GM18498 (cell line): ENCODE measurements at regions not wholly inside any gene's neighbourhood (a gene's known extent, or its start where the extent isn't known, plus 50 kb on each side); places are given as distances from the start of the nearest gene placed in this dataset.
"Not testable (repeated sequence)": the region's sequence is repeated elsewhere in the genome, so short reads cannot be mapped to it uniquely, and the experiment has no call there.

ENCODE experiments used
- ATAC-seq: cut with Tn5 transposase; IDR thresholded peaks from one replicate; pipeline ENCODE4 v1.9.1; 2021; ENCODE audit warnings: mild to moderate bottlenecking, moderate library complexity; ENCODE audit not compliant: unreplicated experiment

GRCh38 chr6:140537211-140537610, 1162.8 kb upstream of the CITED2 start:
- ATAC-seq, result no peak

DNA sequence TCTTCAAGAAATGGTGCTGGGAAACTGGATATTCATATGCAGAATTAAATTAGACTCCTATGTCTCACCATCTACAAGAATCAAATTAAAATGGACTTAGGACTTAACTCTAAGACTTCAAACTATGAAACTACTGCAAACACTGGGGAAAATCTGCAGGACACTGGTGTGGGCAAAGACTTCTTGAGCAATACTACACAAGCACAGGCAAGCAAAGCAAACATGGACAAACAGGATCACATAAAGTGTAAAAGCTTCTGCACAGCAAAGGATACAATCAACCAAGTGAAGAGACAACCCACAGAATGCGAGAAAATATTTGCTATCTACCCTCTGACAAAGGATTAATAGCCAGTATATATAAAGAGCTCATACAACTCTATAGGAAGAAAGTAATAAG, 1161.1 kb upstream of the CITED2 start:
- ATAC-seq, result no peak

DNA sequence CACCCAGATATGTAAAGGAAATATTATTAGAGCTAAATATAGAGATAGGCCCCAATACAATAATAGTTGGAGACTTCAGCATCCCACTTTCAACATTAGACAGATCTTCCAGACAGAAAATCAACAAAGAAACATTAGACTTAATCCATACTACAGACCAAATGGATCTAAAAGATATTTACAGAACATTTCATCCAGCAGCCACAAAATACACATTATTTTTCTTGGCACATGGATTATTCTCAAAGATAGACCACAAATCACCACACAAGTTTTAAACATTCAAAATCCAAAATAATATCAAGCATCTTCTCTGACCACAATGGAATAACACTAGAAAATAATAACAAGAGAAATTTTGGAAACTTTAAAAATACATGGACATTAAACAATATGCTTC, 1159.1 kb upstream of the CITED2 start:
- no peak for ATAC-seq

- no peak for ATAC-seq
Observed at GRCh38 chr6:140504776-140505175, 1130.3 kb upstream of the CITED2 start.

DNA sequence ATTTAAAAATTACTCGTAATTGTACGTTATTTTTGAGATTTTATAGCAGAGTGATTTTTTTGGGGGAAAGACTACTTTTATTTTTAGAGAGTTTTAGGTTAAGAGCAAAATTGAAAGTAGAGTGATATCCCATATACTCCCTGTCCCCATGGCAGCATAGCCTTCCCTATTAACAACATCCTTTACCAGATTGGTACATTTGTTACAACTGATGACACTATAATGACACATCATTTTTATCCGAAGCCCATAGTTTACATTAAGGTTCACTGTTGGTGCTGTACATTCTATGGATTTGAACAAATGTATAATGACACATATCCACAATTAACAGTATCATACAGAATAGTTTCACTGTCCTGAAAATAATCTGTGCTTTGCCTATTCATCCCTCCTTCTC, 1126.4 kb upstream of the CITED2 start:
- no peak for ATAC-seq

GRCh38 chr6:140499607-140500006, 1125.2 kb upstream of the CITED2 start:
- ATAC-seq, result no peak

- ATAC-seq, result no peak
Observed at GRCh38 chr6:140494321-140495108, 1120.1 kb upstream of the CITED2 start.

GRCh38 chr6:140493470-140493869, 1119.0 kb upstream of the CITED2 start:
- ATAC-seq, result not testable (repeated sequence)

GRCh38 chr6:140490081-140490480, 1115.6 kb upstream of the CITED2 start:
- no peak for ATAC-seq

DNA sequence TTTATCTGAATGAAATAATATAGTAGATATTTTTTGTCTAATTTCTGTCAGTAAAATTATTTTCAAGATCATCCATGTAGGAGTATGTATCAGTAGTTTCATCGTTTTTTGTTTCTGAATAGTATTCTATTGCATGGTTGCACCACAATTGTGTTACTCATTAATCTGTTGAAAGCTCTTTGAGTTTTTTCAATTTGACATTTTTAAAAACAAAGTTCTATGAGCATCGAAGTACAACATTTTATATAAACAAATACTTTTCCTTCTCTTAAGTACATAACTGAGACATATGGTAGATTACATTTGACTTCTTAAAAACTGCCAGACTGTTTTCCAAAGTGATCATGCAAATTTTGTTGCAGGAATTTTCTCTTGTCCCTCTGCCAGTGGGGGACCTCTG, 1113.1 kb upstream of the CITED2 start:
- no peak for ATAC-seq

DNA sequence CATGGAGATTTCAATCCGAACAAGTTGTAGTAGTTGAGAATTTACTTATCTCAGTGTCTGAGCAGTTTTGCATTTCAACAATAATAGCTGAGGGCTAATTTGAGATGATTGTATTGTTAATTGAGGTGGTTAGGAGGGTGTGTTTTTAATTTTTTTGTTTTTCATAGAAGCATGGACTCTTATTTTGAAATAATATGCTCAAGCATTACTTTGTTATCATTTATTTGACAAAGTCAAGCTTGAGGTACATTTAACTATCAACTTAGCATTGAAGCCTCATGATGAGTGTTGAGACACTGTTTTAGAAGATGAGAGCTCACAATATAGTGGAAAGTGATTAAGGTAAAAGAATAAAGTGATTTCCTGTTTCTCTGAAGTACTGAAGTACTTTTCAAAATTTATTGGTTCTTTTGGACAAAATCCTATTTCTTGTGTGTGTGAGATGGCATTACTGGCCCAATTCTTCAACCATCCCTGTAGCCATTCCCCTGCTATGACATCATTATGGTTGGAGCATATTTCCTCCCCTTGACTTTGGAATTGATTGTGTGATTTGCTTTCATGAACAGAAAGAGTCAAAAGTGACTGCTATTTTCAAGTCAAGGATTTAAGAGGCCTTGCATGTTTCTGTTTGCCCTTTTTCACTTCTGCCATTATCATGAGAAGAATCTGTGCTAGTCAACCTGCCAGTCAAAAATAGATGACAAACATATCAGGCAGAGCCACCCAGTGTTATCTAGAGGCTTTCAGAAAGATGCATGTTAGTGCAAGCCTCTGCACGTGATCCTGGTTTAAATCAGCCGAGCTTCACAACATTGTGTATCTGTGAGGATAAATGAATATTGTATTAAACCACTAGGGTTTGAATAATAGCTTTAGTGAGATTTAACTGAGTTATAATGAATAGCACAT, 1112.3 kb upstream of the CITED2 start:
- no peak for ATAC-seq

DNA sequence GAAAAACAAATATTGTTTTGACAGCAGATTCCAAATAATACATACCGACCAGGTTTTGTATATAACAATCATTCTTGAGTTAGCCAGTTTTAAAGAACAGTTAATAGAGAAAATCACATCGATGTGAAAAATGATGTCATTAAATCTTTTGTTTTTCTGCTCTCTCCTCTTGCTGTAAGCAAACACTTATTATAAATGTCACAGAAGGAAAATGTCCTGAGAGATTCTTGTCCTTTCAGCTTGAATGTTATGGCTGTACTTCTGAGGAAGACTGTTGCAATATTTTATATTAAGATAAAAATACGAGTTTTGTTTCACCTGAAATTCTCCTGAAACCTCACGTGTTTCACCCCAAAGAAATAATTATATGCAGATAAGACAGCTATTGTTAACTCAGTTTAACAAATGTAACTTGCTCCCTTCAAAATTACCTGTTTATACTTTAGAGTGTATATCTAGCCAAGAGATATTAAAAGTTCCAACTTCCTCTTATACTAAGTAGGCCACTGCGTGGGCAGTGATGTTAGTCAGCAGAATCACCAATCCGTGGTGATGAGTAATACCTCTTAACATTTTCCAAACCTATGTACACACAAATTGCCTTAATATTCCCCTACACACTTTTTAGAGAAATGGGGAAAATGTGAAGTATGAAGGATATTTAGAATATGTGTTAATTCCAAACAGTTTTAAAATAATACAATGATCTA, 1111.4 kb upstream of the CITED2 start:
- ATAC-seq, result no peak

DNA sequence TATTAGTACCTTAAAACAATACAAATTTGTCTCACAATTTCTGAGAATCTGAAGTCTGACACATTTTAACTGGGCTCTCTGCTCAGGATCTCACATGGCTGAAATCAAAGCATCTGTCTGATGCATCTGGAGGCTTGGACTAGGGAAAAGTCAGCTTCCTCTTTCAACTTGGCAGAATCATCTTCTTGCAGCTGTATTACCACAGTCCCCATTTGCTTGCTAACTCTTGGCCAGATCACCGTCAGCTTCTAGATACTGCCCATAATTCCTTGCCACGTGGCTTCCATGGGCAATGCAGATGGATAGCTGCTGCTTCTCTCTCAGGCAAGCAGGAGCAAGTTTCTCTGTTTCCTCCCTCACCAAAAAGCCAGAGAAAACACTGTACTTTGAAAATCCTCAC, 1106.4 kb upstream of the CITED2 start:
- no peak for ATAC-seq

GRCh38 chr6:140478631-140479030, 1104.2 kb upstream of the CITED2 start:
- no peak for ATAC-seq

- no peak for ATAC-seq
Observed at GRCh38 chr6:140475086-140475485, 1100.6 kb upstream of the CITED2 start.

DNA sequence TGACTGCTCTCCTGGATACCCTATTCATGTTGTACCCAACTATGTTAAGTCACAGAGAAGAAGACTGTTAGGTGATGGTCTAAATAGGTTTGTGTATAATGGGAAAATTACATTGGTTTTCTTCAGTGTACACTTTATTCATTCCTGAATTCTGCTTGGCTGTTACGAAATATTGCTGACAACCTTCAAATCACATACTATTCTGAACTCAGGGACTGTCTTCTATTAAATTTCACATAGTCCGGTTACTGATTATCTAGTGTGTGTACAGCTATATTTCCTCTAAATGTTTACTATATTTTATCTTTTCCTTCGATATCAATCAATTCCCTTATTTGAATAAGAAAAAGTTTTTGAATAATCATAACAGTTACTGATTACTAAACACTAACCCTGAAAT, 1090.3 kb upstream of the CITED2 start:
- no peak for ATAC-seq

- no peak for ATAC-seq
Observed at GRCh38 chr6:140463312-140463710, 1088.9 kb upstream of the CITED2 start.

DNA sequence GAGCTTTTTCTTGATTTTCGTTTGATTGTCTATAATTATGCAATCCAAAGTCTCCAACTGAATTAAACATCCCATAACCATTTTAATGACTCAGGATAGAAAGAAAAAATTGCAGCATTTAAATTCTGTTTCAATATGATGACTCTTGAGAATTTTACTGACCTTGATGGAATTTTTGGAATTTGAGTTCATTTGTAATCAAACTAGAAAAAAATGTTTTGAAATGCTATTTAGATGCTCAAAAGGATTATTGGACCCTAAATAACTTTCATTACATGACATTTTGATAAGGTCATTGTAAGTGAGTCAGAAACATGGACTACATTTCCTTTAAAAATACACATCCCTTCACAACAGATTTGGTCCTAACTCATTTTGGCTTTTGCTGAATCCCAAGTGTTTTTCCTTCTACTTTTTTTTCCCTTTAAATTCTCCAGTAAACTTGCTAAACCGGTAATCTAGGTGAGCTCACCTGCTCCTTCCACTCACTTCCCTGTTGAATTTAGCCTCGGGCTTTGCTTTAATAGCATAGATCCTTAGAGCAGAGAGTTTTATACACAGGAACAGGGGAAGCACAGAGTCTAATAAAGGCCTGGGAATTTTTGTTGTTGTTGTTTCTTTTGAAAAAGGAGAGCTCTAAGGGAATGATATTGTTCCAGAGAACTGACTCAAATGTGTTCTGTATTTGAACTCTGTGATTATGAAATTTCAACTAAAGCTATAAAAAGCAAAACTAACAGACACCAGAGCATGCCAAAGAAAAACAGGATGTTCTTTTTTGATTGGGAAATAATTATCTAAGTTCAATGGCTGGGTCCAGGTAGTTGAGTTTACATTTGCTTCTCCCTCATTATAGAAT, 1088.2 kb upstream of the CITED2 start:
- ATAC-seq, result no peak

DNA sequence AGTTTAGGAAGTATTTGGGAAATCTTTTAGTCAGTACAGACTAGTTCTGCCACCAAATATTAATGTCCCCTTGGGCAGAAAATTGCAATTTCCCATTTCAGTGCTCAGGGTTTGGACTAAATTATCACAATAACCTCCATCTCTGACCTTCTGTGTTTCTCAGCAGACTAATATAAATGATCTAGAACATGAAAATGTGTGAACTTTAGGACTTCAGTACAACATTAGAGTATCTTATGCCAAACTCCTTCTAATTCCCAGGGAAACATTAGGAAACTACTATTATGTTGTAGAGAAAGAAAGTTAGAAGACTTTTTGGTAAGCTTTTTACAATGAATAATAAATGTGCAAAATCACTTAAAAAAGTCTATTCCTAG, 1087.6 kb upstream of the CITED2 start:
- ATAC-seq, result no peak

- ATAC-seq, result no peak
Observed at GRCh38 chr6:140460267-140460666, 1085.8 kb upstream of the CITED2 start.

- ATAC-seq, result no peak
Observed at GRCh38 chr6:140459209-140459608, 1084.8 kb upstream of the CITED2 start.
